ENCODE measurements at regions not wholly inside any gene's neighbourhood (a gene's known extent, or its start where the extent isn't known, plus 50 kb on each side); places are given as distances from the start of the nearest gene placed in this dataset.

GRCh38 chr10:58903071-58903470 lies 273.4 kb upstream of the PHYHIPL start:
- TF ChIP-seq POLR2A (IDR thresholded peaks at IDR 0.05; ENCODE audit: low read depth) (no peak), CTCF (IDR thresholded peaks at IDR 0.05) (no peak), POLR2AphosphoS5 (IDR thresholded peaks at IDR 0.05) (no peak)

All from esophagus muscularis mucosa (tissue), 3 donors.